MCF 10A (cell line): ENCODE measurements at regions not wholly inside any gene's neighbourhood (a gene's known extent, or its start where the extent isn't known, plus 50 kb on each side); places are given as distances from the start of the nearest gene placed in this dataset.

Experiments
- BruUV-seq: library from RNA; stranded (reverse); fragments of 400-500 nt; replicated peaks from 2 replicates; lab custom pipeline; 2021; lab: Mats Ljungman, UMichigan
- CTCF ChIA-PET: fragments of 300-600 bp; sonication (Branson Sonifier 250); formaldehyde crosslinking; extraction: SDS; loops from one replicate; lab custom pipeline; 2021; ENCODE audit warnings: antibody characterized with exemption, inconsistent platforms; lab: Yijun Ruan, JAX
- POLR2A ChIA-PET: fragments of 300-600, 350-650 bp; sonication (Branson Sonifier 250); formaldehyde crosslinking; extraction: SDS; loops from one replicate; lab custom pipeline; 2020; ENCODE audit warnings: antibody characterized with exemption, inconsistent platforms; lab: Yijun Ruan, JAX
- DNase-seq: peaks from one replicate; pipeline ENCODE4 v3.0.0-alpha.2; 2018; ENCODE audit not compliant: unreplicated experiment
- H3K27ac Mint-ChIP-seq: one replicate; pipeline ENCODE4 v1.8.0; 2022; ENCODE audit warnings: mild to moderate bottlenecking, low read depth, mixed read lengths; ENCODE audit not compliant: unreplicated experiment
- H3K27me3 Mint-ChIP-seq: one replicate; pipeline ENCODE4 v1.8.0; 2022; ENCODE audit warnings: mixed read lengths; ENCODE audit not compliant: insufficient read depth, unreplicated experiment
- H3K36me3 Mint-ChIP-seq: one replicate; pipeline ENCODE4 v1.8.0; 2022; ENCODE audit warnings: mild to moderate bottlenecking, moderate library complexity, mixed read lengths; ENCODE audit not compliant: insufficient read depth, unreplicated experiment
- H3K4me1 Mint-ChIP-seq: one replicate; pipeline ENCODE4 v1.8.0; 2022; ENCODE audit warnings: mixed read lengths; ENCODE audit not compliant: insufficient read depth, unreplicated experiment
- H3K4me3 Mint-ChIP-seq: one replicate; pipeline ENCODE4 v1.8.0; 2022; ENCODE audit warnings: mild to moderate bottlenecking, moderate library complexity, mixed read lengths; ENCODE audit not compliant: unreplicated experiment
- H3K9me3 Mint-ChIP-seq: one replicate; pipeline ENCODE4 v1.8.0; 2022; ENCODE audit warnings: mixed read lengths; ENCODE audit not compliant: unreplicated experiment
- intact Hi-C: fragments of 100-400 bp; cut with micrococcal nuclease; formaldehyde crosslinking; loops from 2 replicates; pipeline ENCODE4 v1.14.1; 2022
- TF ChIP-seq, protein P1 (sequence below): fragments of 200-600 bp; IDR thresholded peaks from one replicate; pipeline ENCODE4 v1.8.0; 2022; ENCODE audit warnings: antibody characterized with exemption, mild to moderate bottlenecking; ENCODE audit not compliant: unreplicated experiment

DNA sequence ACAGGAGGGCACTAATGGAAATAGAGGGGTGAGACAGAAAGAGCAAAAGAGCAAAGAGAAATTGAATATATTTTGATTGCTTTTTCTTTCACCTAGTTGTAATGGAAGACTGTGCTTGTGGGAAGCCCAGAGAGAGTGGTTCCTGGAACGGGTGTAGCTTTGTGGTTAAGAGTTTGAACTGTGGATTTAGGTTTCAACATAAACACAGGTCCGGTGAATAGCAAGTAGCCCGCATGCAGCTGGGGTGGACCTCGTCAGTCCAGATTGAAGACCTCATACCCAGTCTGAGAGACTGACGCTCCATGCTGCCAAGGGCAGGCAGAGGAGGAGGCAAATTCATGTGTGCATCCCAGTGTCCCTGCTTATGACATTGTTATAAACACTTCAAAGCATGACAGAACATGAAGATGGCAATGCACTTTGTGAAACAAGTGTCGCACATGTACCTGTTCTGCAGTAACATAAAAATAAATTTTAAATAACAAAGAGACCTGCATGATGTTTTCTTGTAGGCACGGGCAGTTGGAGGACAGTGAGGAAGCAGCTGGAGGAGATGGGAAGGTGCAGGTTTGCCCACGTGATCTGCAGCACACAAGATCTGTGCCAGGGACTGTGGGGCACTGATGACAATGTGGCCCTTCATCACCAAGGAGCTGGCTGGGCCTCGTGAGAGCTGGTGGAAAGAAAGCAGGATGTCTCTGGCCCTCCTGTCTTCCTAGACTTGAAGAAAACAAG, 220.5 kb upstream of the SSTR4 start:
- Mint-ChIP-seq H3K4me3 (no peak overlapping the region), H3K27me3 (no peaks in the 10 kb centered on the region), H3K27ac (no peak overlapping the region), H3K9me3 (no peaks in the 10 kb centered on the region), H3K4me1 (no peaks in the 10 kb centered on the region), H3K36me3 (no peaks in the 10 kb centered on the region)
- intact Hi-C loops = no loop called here
- TF ChIP-seq, protein P1, sequence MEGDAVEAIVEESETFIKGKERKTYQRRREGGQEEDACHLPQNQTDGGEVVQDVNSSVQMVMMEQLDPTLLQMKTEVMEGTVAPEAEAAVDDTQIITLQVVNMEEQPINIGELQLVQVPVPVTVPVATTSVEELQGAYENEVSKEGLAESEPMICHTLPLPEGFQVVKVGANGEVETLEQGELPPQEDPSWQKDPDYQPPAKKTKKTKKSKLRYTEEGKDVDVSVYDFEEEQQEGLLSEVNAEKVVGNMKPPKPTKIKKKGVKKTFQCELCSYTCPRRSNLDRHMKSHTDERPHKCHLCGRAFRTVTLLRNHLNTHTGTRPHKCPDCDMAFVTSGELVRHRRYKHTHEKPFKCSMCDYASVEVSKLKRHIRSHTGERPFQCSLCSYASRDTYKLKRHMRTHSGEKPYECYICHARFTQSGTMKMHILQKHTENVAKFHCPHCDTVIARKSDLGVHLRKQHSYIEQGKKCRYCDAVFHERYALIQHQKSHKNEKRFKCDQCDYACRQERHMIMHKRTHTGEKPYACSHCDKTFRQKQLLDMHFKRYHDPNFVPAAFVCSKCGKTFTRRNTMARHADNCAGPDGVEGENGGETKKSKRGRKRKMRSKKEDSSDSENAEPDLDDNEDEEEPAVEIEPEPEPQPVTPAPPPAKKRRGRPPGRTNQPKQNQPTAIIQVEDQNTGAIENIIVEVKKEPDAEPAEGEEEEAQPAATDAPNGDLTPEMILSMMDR = no peak
- DNase-seq = no peak
- ChIA-PET CTCF (interaction anchor here (1.0 to 2.0 kb wide), 3 partner anchors 12 to 387 kb away, joined by 3 to 7 read pairs (median 5); no protein-coding TSS in a partner anchor), POLR2A (interaction anchor here (0.7 to 1.6 kb wide), 3 partner anchors 9 to 199 kb away, joined by 4 to 6 read pairs (median 6); no protein-coding TSS in a partner anchor)
- BruUV-seq = no TSS peak

DNA sequence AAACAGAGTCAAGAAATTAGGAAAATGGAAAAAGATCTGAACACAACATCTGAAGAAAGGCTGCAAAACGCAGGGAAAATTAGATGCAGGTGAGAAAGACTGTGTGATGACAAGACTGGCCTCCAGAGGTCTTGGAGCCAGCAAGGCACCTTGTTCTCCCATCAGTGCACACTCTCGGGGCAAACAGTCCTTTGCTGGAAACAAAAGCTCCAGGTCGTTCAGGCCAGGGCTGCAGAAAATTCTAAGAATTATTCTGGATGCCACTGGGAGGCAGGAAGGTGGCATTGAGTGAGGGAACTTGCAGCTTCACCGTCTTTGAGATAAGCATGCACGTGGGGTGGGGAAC, 219.9 kb upstream of the SSTR4 start:
- Mint-ChIP-seq H3K36me3 (no peaks in the 10 kb centered on the region), H3K4me1 (no peaks in the 10 kb centered on the region), H3K27ac (no peak overlapping the region), H3K27me3 (no peaks in the 10 kb centered on the region), H3K9me3 (no peaks in the 10 kb centered on the region), H3K4me3 (no peak overlapping the region)
- BruUV-seq = no TSS peak
- no peak for DNase-seq
- intact Hi-C loops = no loop called here
- POLR2A ChIA-PET = interaction anchor here (0.7 to 1.6 kb wide), 2 partner anchors 9 to 199 kb away, joined by 4 to 6 read pairs; no protein-coding TSS in a partner anchor
- CTCF ChIA-PET = interaction anchor here (2.0 kb wide), 1 partner anchor 14 kb away, joined by 7 read pairs; no protein-coding TSS in a partner anchor
- TF ChIP-seq, protein P1 = no peak

DNA sequence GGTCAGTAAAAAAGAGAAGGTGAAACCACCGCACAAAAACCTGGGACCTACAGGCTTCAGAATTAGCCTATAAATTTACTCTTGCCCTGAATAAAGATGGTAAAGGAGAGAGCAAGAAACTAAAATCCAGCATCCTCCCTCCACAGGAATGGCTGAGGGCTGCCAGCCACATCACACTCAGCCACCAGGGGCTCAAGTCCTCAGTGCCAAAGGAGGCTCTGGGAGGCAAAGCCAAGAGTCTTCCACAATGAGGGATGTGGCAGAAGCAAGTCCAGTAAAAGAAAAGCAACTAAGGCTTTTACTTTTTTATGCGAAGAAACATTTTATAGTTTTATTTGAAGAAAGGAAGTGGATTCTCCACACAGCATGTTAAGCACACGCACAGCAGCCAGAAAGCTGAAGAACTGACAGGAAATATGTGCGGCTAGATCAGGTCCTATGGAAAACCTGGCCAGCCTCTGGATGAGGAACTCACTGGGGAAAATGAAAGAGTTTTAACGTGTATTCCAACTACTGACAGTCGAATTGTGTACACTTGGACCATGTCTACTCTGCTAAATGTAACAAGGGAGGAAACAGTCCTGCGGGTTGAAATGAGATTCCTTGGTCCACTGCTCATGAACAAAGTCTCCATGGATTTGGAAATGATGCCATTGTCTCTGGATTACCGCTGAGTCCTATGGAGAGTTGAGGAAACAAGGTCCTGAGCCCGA, 219.4 kb upstream of the SSTR4 start:
- CTCF ChIA-PET = interaction anchor here (1.0 to 2.0 kb wide), 2 partner anchors 14 to 47 kb away, joined by 3 to 7 read pairs; no protein-coding TSS in a partner anchor
- Mint-ChIP-seq H3K27me3 (no peaks in the 10 kb centered on the region), H3K4me1 (no peaks in the 10 kb centered on the region), H3K4me3 (no peak overlapping the region), H3K27ac (no peak overlapping the region), H3K36me3 (no peaks in the 10 kb centered on the region), H3K9me3 (no peaks in the 10 kb centered on the region)
- POLR2A ChIA-PET = interaction anchor here (0.6 to 1.6 kb wide), 3 partner anchors 8 to 269 kb away, joined by 3 to 6 read pairs (median 4); no protein-coding TSS in a partner anchor
- TF ChIP-seq, protein P1 = no peak
- no TSS peak for BruUV-seq
- no peak for DNase-seq
- intact Hi-C loops = no loop called here

DNA sequence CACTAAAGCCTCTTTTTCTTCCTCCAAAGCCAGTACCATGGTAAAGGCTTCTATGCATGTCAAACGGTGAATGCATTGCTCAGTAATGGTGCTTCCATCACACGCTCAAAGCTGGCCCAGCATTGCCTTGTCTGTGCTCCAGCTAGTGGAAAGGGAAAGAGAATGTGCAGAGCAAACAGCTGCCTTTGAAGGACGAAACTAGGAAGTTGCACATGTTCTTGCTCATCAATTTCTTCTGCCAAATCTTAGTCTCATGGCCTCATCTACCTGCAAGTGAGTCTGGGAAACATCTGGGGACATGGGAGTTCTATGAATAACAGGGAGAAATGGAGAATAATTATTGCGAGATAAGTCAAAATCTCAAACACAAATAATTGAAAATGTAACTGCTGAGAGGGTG, 216.5 kb upstream of the SSTR4 start:
- TF ChIP-seq, protein P1 = no peak
- DNase-seq = no peak
- Mint-ChIP-seq H3K36me3 (peaks cover 6% of the 10 kb centered on the region), H3K9me3 (no peaks in the 10 kb centered on the region), H3K4me1 (peaks cover under 1% of the 10 kb centered on the region), H3K27me3 (no peaks in the 10 kb centered on the region), H3K27ac (no peak overlapping the region), H3K4me3 (no peak overlapping the region)
- BruUV-seq = no TSS peak
- CTCF ChIA-PET = interaction anchor here (0.6 to 1.4 kb wide), 4 partner anchors 10 to 343 kb away, joined by 3 to 4 read pairs (median 4); no protein-coding TSS in a partner anchor
- POLR2A ChIA-PET = interaction anchor here (0.9 kb wide), 1 partner anchor 50 kb away, joined by 3 read pairs; no protein-coding TSS in a partner anchor
- intact Hi-C loops = no loop called here
